GM19452 (cell line): ENCODE measurements at regions not wholly inside any gene's neighbourhood (a gene's known extent, or its start where the extent isn't known, plus 50 kb on each side); places are given as distances from the start of the nearest gene placed in this dataset.
"Not testable (repeated sequence)": the region's sequence is repeated elsewhere in the genome, so short reads cannot be mapped to it uniquely, and the experiment has no call there.

Source experiments
- ATAC-seq: cut with Tn5 transposase; IDR thresholded peaks from one replicate; pipeline ENCODE4 v1.9.1; 2021; ENCODE audit not compliant: unreplicated experiment

GRCh38 chr20:47960769-47961541, 175.7 kb upstream of the SULF2 start:
- no peak for ATAC-seq

GRCh38 chr20:47960277-47960676, 175.0 kb upstream of the SULF2 start:
- no peak for ATAC-seq

GRCh38 chr20:47957989-47958801, 172.9 kb upstream of the SULF2 start:
- not testable (repeated sequence) for ATAC-seq

GRCh38 chr20:47957135-47957534, 171.9 kb upstream of the SULF2 start:
- no peak for ATAC-seq

- no peak for ATAC-seq
Observed at GRCh38 chr20:47956268-47956995, 171.2 kb upstream of the SULF2 start.

- ATAC-seq: no peak
Observed at GRCh38 chr20:47953471-47953870, 168.2 kb upstream of the SULF2 start.

- no peak for ATAC-seq
Observed at GRCh38 chr20:47952023-47952564, 166.8 kb upstream of the SULF2 start.

- ATAC-seq: no peak
Observed at GRCh38 chr20:47951521-47951971, 166.3 kb upstream of the SULF2 start.

GRCh38 chr20:47950913-47951283, 165.6 kb upstream of the SULF2 start:
- no peak for ATAC-seq

- no peak for ATAC-seq
Observed at GRCh38 chr20:47950124-47950912, 165.0 kb upstream of the SULF2 start.

- no peak for ATAC-seq
Observed at GRCh38 chr20:47949230-47949629, 163.9 kb upstream of the SULF2 start.

- ATAC-seq: no peak
Observed at GRCh38 chr20:47944682-47945081, 159.4 kb upstream of the SULF2 start.

- no peak for ATAC-seq
Observed at GRCh38 chr20:47941869-47942268, 156.6 kb upstream of the SULF2 start.

- ATAC-seq: no peak
Observed at GRCh38 chr20:47940101-47940813, 155.0 kb upstream of the SULF2 start.

GRCh38 chr20:47936612-47937011, 151.3 kb upstream of the SULF2 start:
- no peak for ATAC-seq

- ATAC-seq: no peak
Observed at GRCh38 chr20:47934761-47935160, 149.5 kb upstream of the SULF2 start.

- no peak for ATAC-seq
Observed at GRCh38 chr20:47931443-47931842, 146.2 kb upstream of the SULF2 start.

GRCh38 chr20:47931002-47931401, 145.7 kb upstream of the SULF2 start:
- no peak for ATAC-seq

GRCh38 chr20:47929368-47930115, 144.3 kb upstream of the SULF2 start:
- no peak for ATAC-seq
